ENCODE measurements at regions not wholly inside any gene's neighbourhood (a gene's known extent, or its start where the extent isn't known, plus 50 kb on each side); places are given as distances from the start of the nearest gene placed in this dataset.

DNA sequence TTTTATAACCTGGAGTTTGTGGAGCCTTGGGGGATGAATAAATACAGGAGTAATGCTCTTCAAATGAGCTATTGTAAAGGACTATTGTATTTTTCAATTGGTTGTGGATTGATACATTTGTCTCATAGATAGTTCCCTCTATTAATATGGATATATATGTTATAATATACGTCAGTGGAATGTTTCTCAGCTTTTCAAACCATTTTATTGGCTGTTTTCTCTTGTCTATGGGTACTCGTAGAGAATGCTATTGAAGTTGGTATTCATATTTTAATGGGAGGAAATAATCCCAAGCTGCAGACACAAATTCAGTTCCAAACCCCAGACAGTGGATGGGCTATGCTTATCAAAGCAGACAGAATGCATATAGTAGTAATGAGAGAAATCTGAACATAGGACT lies 181.8 kb upstream of the DAB2 start:
- no peak for DNase-seq (ENCODE audit: low read depth in 2 of 2)

DNA sequence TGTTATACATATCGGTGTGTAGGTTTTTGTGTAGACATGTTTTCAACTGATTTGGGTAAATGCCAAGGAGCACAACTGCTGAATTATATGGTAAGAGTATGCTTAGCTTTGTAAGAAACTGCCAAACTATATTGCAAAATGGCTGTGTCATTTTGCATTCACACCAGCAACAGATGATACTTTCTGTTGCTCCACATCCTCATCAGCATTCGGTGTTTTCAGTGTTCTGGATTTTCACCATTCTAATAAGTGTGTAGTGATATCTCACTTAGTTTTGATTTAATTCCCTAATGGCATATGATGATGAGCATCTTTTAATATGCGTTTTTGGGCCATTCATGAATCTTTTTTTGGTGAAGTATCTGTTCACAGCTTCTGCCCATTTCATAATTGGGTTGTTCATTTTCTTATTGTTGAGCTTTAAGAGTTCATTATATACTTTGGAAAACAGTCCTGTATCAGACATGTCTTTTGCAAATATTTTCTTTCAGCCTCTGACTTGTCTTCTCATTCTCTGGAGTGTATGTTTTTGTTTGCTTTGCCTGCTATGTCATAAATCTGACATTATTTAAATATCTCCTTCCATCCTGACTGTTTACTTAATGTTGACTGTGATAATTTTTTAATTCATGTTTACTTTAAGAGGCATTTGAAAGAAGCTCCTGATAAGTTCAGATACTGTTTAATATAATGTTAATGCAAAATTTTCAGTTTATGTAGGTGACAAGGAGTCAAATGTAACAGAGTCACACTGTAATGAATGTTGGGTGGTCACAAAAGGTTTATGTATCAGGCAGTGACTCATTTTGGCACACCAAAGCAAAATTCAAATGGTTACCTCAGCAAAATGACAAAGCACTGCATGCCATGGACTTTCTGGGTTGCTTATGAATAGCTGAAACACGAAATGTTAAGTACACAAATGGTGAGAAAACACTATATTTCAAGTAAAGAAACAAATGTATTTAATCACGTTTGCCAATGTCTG lies 181.1 kb upstream of the DAB2 start:
- DNase-seq (ENCODE audit: low read depth in 2 of 2), result no peak

DNA sequence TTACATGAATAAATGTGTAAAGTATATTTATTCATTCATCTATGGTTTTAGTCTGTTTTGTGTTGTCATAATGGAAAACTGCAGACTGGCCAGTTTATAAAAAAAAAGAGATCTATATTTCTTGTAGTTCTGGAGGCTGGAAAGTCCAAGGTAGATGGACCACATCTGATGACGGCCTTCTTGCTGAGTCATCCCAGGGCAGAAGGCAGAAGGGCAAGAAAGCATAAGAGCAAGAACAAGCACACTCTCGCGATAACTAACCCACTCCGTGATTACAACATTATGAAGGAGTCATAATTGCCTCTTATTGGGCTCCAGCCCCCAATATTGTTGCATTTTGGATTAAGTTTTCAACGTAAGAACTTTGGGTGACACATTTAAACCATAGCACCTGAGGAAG lies 180.4 kb upstream of the DAB2 start:
- no peak for DNase-seq (ENCODE audit: low read depth in 2 of 2)

DNA sequence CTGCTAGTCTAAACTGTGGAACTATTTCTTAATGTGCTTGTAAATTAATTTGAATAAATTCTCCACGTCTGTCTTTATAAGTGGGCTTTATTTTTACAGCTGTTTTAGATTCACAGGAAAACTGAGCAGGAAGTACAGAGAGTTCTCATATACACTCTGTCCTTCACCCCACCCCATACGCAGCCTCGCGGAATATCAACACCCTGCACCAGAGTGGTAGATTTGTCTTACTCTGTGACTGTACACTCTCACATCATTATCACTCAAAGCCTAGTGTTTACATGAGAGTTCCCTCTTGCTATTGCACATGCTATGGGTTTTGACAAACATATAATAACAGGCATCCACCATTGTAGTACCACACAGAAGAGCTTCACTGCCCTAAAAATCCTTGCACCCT lies 179.7 kb upstream of the DAB2 start:
- DNase-seq (ENCODE audit: low read depth in 2 of 2), result no peak

DNA sequence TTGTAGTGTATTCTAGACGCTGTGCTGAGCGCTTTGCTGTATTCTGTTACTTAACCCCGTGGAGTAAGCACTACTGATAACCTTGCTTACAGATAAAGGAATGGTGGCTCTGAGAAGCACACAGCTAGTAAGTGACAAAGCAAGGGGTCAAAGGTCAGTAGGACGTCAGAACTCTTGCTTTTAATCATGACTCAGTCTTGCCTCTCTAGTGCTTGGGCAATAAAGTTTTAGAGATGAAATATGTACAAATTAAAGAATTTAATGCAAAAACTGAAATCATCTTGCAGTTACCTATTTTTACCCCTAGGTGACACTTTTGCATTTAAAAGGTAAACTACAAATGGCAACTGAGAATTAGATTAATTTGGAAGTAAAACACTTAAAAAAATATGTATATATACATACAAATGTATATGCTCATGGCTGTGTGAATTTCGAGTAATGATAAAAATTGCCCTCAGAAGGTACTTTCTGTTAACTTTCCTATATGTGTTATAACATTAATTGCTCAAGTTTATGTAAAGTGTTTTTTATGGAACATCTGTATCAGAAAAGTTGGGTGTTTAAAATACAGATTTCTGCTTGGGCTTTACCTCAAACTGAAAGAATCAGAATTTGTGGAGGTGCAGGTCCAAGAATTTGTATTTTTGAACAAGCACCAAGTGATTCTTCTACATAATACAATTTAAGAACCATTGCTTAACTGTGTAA lies 175.1 kb upstream of the DAB2 start:
- no peak for DNase-seq (ENCODE audit: low read depth in 2 of 2)

DNA sequence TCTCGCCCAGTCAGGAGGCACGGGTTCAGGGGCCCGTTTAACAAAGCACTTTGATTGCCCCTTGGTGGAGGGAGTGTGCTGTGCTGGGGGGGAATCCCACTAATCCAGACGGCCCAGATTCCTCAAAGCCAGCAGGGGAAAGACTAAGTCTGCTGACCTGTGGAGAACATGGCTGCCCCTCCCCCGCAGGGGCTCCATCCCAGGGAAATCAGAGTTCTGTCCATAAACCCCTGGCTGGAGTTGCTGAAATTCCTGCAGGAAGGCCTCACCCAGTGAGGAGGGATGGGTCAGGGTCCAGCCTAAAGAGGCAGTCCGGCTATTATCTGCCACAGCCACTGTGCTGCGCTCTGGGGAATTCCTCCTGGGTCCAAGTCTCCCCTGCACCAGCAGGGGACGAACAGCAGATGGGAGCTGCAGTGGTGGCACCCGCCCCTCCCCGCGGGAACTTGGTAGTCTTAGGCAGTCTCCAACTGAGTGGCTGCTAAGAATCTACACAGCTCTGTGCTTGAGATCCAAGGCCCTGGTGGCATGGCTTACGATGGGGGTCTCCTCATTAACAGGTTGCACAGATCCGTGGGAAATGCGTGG lies 174.0 kb upstream of the DAB2 start:
- DNase-seq (ENCODE audit: low read depth in 2 of 2), result no peak

DNA sequence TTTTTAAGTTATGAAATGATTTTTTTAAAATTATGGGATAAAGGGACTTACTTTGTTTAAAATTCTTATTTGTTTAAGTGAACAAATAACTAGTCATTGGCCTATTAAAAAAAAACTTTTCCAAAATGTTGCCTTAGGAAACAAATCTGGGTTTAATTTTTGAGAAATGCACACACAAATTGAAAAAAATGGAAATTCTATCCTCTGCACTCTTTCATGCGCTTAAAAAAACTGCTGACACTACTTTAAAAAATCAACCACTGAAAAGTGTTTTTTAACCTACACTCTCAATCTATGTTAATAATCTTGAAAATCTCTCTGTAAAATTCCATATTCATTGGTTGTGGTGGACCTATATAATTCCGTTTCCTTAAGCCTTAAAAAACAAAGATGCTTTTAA lies 163.4 kb upstream of the DAB2 start:
- no peak for DNase-seq (ENCODE audit: low read depth in 2 of 2)

DNA sequence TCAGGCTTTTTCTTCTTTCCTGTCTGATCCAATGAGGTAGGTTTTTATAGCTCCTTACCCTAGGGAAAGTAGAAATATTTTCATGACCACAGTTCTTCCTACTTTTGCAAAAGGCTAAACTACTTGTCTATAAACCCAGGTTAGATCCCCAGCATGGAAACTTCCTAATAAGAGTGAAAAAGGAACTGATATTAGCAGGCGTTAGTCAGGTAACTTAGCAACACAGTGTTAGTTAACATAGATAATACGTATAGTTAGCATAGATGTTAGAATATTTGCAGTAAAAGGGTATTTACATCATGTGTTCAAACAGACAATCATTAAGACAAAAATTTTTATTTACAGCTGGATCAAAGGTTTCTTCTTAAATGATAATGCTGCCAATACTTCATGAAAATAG lies 162.9 kb upstream of the DAB2 start:
- DNase-seq (ENCODE audit: low read depth in 2 of 2), result no peak

DNA sequence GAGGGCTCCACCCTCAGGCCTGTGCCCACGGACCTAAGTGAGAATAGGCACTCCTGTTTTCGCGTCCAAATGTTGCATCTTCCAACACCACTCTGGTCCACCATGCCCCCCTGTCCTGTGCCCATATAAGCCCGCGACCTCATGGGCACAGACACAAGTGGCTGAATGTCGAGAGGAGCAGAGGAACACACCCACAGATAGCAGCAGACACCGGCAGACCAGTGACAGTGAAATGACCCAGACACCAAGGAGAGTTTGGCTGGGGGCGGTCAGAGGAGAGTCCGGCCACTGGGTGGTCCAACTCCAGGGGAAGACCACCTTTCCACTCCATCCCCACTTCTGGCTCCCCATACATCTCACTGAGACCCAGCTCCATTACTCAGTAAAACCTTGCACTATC lies 161.4 kb upstream of the DAB2 start:
- no peak for DNase-seq (ENCODE audit: low read depth in 2 of 2)

DNA sequence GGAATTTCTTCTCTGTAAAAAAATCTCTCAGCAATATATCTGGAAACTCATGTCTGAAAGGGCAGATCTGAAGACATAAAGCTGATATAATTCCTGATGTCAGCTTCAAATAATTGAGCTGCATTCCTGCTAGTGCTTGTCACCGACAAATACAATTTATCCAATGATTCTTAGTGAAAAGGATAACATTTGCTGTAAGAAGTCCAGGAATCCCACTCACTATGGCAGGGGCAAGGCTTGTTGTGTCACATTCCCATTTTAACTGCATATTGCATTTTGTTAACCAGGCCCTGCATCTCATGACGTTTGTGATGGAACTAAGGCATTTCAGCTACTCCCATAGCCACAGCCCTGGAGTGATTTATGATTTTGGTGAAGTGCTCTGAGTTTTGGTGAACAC lies 160.1 kb upstream of the DAB2 start:
- DNase-seq (ENCODE audit: low read depth in 2 of 2), result no peak

DNA sequence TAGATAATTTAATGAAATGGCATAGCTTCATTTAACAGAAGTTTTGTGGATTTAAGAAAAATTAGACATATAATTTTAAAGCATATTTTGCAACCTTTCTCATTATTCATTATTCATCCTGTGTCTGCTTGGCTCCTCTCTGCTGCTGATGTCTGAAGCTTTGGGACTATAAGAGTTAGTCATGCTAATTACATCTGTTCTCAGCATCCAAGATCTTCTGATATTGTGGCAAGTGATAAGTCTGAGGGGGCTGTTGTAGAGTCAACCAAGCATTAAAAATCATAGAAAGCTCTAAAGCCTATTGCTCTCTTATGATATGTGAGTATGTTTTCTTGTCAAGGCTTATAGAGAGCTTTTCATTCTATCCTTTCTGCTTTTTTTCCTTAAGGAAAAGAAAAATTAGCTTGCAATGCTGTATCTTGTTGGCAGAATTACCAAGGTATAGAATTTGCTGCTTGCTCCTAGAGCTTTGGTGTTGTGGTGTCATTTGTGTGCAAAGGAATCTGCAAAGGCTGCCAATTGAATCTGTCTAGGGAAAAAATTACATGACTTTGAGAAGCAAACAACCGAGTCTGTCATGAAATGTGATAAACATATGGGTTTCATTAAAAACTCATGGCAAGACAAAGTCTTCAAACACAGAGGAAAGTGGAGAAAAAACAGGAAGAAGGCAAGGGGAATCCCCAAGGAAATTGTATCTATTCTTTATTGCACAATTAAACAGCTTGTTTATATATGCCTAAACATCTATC lies 156.1 kb upstream of the DAB2 start:
- DNase-seq (ENCODE audit: low read depth in 2 of 2), result no peak

DNA sequence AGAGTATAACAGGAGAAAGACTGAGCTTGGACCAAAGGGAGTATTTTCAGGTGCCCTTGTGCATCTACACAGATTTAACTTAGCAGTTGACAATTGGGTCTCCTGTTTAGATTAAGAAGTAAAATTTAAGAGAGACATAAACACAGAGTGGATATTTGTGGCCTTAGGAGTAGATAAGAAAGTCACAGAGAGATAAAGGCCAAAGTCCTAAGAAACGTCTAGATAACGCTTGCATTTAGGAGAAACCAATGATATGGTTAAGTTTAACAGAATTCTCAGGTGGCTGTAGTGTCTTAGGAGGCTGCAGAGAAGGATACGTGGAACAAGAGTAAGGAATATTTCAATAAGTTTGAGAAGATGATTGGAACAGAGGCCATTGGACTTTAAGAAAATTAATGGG lies 155.0 kb upstream of the DAB2 start:
- no peak for DNase-seq (ENCODE audit: low read depth in 2 of 2)

DNA sequence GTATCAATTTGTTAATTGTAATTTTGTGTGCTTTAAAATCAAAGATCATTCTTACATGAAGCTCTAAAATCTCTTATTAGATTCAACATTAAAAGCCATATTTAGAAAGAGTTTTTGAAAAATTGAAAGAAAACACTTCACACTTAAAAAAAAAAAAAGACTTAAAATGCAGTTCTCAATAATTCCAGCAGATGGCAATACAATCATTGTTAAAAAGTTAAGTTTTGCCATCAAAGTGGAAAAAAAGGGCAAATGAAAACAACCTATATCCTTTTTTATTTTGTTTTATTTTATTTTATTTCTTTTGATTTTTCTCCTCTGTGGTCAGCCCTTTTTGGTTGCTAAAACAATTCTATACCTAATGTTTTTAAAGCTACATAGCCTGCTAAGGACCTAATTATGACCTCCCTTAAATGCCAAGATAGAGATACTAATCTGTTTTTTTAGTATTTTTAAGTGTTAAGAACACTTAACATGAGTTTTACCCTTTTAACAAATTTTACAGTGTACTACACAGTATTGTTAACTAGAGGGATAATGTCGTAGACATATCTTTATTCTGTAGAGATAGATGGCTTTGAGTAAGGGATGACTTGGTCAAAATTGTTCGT lies 154.2 kb upstream of the DAB2 start:
- no peak for DNase-seq (ENCODE audit: low read depth in 2 of 2)

DNA sequence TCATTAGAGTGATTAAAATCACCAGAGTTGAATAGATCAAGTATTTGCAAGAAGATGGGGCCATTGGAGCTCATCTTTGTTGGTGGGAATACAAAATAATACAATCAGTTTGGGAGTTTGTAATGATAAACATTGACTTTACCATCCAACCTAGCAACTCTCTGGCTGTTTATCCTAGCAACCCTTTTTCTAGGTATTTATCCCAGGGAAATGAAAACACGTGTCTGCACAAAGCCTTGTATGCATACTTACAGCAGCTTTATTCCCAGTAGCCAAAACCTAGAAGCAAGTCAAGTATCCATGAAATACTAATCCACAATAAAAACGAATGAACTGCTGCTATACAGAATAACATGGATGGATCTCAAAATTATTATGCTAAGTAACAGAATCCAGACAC lies 152.7 kb upstream of the DAB2 start:
- DNase-seq (ENCODE audit: low read depth in 2 of 2), result no peak

DNA sequence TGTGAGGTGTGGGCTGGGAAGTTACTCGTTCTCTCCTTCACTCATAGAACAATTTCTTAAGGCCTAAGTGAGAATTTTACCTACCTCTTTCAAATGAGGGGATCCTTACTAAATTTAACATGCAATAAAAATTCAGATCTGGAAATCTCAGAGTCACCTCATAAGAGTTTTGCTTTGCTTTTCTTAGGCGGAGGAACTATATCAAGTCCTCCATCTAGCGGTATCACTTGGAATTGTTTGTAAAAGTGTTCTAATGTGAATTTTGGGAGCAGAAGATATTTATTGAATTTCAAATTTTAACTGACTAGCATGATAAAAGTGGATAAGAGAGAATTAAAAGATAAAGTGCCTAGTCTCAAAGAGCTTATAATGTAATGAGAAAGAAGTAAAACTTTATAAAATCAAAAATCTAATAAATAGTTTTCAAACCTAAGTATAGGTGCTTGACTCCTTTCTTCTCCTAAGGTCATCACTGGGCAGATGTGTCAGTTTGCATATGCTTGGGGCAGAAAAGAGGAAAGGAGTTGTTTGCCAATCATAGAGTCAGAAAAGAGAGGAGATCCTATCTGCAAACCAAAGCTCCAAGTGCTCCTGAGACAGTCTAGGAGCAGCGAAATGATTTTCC lies 145.7 kb upstream of the DAB2 start:
- DNase-seq (ENCODE audit: low read depth in 2 of 2), result no peak

DNA sequence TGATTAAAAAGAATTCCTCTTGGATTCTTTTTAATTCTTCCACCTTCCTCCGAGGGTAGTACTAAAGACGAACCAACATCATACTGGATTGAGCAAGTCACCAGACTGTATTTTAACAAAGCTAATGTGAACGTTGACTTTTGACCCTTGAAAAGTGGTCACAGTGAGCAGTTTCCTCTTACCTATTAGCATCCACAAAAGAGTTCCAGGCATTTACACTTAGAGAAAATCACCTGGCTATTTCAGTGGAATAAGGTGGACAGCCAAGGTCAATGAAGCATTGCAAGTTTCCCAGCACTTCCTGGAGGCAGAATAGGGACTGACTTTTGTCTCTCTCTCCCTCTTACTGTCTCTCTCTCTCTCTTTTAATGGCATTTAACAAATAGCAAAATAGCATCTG lies 145.1 kb upstream of the DAB2 start:
- no peak for DNase-seq (ENCODE audit: low read depth in 2 of 2)

DNA sequence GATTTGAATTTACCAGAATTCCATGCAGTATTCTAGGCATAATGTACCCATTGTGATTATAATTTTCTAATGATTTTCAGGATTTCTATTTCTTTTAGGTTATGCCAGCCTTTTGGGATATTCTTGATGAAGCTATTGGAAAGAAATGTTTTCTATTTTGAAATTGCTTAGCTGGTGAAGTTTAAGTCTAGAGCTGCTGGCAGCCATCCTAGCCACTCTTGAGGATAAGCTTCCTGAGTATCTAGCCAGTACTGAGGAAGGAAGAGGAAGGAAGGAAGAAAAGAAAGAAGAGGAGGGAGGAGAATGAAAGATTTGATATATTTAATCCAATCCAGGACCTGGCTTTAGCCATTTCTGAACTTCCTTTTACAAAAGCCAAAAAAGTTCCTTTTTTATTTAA lies 142.1 kb upstream of the DAB2 start:
- no peak for DNase-seq (ENCODE audit: low read depth in 2 of 2)

DNA sequence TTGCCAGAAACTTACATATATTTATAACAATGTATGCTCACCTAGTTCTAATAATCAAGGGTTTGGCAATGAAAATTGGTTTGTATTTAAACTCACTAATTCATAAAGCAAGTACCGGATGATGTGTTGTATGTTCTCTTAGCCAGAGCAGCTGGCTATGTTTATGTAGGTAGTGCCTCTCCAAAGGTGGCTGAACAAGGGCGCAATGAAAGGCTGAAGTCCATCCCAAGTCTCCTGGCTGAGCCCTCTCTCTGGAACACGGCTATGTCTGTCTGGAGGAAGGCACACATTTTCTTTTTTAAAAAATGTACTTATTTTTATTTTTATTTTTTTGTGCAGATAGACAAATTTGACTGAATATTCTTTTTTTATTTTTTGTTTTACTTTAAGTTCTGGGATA lies 141.2 kb upstream of the DAB2 start:
- no peak for DNase-seq (ENCODE audit: low read depth in 2 of 2)

DNA sequence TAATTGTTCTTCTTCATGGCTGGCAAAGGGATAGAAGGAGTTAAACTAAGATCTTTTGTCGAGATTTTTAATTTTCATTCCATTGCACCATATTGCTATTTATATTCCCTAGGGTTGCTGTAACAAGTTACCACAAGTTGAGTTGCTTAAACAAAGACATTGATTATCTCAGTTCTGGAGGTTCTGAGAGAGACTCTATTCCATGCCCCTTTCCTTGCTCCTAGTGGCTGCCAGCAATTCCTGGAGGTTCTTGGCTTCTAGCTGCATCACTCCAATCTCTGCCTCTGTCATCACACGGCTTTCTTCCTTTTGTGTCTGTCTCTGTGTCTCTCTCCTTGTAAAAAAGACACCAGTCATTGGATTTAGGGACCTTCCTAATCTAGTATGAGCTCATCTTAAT lies 136.6 kb upstream of the DAB2 start:
- DNase-seq (ENCODE audit: low read depth in 2 of 2), result no peak

DNA sequence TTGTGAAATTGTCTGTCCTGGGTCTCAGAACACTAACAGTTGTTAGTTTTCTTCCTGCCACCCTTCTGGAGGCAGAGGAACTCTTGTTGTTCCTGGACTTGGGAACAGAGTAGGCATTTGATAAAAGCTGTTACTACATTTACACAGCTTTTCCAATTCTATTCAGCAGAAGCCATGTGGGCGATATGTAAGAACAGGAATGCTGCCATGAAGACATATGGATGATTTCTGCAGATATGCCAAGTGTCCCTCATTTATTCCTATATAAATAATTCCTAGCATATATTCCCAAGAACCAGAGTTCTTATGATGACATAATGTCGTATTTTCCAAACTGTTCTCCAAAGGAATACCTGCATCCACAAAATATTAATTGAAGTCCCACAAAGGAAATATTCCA lies 135.9 kb upstream of the DAB2 start:
- DNase-seq (ENCODE audit: low read depth in 2 of 2), result no peak

DNA sequence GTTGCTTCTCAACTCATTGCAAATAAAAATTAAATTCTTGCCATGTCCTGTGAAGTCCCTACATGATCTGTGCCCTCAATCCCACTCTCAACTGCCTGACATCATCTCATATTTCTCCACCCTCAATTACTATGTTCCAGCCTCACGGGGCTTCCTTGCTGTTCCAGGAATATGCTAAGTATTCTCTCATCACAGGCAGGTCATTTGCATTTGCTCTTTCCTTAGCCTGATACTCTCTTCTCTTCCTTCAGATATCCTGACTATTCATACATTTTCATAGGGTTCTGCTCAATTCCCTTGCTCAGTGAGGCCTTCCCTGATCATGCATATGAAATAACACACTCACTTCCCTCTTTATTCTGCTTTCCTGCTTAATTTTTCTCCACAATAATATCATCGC lies 135.1 kb upstream of the DAB2 start:
- no peak for DNase-seq (ENCODE audit: low read depth in 2 of 2)
